ENCODE measurements at regions not wholly inside any gene's neighbourhood (a gene's known extent, or its start where the extent isn't known, plus 50 kb on each side); places are given as distances from the start of the nearest gene placed in this dataset.

DNA sequence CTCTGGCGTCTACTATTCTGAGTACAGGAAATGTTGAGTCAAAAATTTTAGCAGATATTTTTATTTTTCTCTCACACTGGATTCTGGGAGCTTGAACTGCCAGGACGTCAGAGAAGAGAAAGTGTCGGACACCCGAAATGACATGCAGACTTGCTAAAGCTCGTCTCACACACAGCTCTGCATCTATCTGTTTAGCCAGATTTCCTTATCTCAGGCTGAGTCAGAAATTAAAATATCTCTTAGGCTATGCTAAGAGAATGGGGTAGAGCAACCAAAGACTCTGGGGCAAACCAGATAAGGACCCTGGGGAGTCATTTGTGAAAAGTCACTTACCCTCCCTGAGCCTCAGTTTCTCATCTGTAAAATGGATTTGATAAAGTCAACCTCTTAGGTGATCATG lies 1124.1 kb downstream of the VRK1 start:
- no peak overlapping the region for H3K4me3 ChIP-seq (ENCODE audit: severe bottlenecking)
- no peaks in the 10 kb centered on the region for H3K4me1 ChIP-seq (ENCODE audit: insufficient read depth, poor library complexity, severe bottlenecking)
- H3K27me3 ChIP-seq (ENCODE audit: insufficient read depth, poor library complexity, severe bottlenecking): no peaks in the 10 kb centered on the region
- H3K9me3 ChIP-seq (ENCODE audit: severe bottlenecking): no peaks in the 10 kb centered on the region
- TF ChIP-seq, protein P1, sequence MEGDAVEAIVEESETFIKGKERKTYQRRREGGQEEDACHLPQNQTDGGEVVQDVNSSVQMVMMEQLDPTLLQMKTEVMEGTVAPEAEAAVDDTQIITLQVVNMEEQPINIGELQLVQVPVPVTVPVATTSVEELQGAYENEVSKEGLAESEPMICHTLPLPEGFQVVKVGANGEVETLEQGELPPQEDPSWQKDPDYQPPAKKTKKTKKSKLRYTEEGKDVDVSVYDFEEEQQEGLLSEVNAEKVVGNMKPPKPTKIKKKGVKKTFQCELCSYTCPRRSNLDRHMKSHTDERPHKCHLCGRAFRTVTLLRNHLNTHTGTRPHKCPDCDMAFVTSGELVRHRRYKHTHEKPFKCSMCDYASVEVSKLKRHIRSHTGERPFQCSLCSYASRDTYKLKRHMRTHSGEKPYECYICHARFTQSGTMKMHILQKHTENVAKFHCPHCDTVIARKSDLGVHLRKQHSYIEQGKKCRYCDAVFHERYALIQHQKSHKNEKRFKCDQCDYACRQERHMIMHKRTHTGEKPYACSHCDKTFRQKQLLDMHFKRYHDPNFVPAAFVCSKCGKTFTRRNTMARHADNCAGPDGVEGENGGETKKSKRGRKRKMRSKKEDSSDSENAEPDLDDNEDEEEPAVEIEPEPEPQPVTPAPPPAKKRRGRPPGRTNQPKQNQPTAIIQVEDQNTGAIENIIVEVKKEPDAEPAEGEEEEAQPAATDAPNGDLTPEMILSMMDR (IDR thresholded peaks at IDR 0.05; ENCODE audit: poor library complexity, severe bottlenecking): no peak
- no peaks in the 10 kb centered on the region for H3K36me3 ChIP-seq (ENCODE audit: low read depth)
- no peak overlapping the region for H3K27ac ChIP-seq (ENCODE audit: poor library complexity, severe bottlenecking)
- ATAC-seq (ENCODE audit: low read depth) (no peak), DNase-seq (ENCODE audit: low spot score) (no peak)

DNA sequence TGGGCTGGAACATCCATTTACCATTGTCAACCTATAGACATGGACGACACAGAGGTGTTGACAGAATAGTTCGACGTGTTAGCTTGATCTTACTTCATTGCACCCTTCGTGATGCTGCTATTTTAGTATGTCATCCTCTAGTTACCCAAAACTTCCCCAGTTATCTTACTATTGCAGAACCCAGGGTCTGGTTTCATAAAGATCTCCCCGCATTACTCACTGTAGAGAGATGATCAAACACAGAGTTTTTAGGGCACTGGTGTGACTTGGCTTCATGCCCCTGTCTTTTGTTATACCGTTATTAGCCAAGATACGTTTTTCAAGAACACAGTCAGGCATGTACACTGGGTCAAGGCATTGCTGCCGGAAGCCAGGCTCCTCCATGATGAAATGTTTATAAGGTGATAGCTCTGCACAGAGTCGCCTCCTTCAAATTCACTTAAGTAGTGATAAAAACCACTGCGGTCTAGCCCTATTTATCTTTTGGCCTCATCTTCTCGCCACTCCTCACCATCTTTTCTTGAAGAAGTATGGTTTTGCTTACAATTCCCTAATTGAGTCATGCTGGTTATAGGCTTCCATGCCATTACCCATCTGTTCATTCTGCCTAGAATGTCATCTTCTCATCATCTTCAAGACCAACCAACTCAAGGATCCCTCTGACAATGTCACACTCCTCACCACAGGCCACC lies 1127.9 kb downstream of the VRK1 start:
- TF ChIP-seq, protein P1 (IDR thresholded peaks at IDR 0.05; ENCODE audit: poor library complexity, severe bottlenecking): no peak
- H3K4me3 ChIP-seq (ENCODE audit: severe bottlenecking): no peak overlapping the region
- H3K9me3 ChIP-seq (ENCODE audit: severe bottlenecking): no peaks in the 10 kb centered on the region
- no peaks in the 10 kb centered on the region for H3K27me3 ChIP-seq (ENCODE audit: insufficient read depth, poor library complexity, severe bottlenecking)
- no peak for DNase-seq (ENCODE audit: low spot score)
- no peak overlapping the region for H3K27ac ChIP-seq (ENCODE audit: poor library complexity, severe bottlenecking)
- H3K36me3 ChIP-seq (ENCODE audit: low read depth): no peaks in the 10 kb centered on the region
- H3K4me1 ChIP-seq (ENCODE audit: insufficient read depth, poor library complexity, severe bottlenecking): no peaks in the 10 kb centered on the region
- no peak for ATAC-seq (ENCODE audit: low read depth)

DNA sequence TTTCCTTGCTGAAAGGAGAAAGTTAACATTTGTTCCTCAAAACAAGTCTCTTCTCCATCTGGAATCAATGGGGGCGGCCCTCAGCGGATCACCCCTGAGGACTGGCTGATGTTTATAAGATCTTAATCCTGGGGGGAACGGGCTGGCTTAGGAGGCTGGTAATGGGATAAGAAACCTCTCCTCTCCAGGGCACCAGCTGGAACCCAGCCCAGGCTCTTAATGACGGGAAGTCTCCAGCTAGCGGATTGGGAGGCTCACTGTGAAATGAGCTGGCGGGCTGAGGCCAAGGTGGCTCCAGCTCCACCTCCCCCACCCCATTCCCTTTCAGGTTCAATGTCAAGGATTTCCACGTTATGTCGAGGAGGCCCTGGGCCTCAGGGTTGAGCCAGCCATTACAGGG lies 1133.0 kb downstream of the VRK1 start:
- no peak overlapping the region for H3K4me3 ChIP-seq (ENCODE audit: severe bottlenecking)
- no peaks in the 10 kb centered on the region for H3K9me3 ChIP-seq (ENCODE audit: severe bottlenecking)
- no peak for DNase-seq (ENCODE audit: low spot score)
- H3K27me3 ChIP-seq (ENCODE audit: insufficient read depth, poor library complexity, severe bottlenecking): no peaks in the 10 kb centered on the region
- TF ChIP-seq, protein P1 (IDR thresholded peaks at IDR 0.05; ENCODE audit: poor library complexity, severe bottlenecking): no peak
- no peak overlapping the region for H3K27ac ChIP-seq (ENCODE audit: poor library complexity, severe bottlenecking)
- no peak for ATAC-seq (ENCODE audit: low read depth)
- H3K4me1 ChIP-seq (ENCODE audit: insufficient read depth, poor library complexity, severe bottlenecking): no peaks in the 10 kb centered on the region
- H3K36me3 ChIP-seq (ENCODE audit: low read depth): no peaks in the 10 kb centered on the region

DNA sequence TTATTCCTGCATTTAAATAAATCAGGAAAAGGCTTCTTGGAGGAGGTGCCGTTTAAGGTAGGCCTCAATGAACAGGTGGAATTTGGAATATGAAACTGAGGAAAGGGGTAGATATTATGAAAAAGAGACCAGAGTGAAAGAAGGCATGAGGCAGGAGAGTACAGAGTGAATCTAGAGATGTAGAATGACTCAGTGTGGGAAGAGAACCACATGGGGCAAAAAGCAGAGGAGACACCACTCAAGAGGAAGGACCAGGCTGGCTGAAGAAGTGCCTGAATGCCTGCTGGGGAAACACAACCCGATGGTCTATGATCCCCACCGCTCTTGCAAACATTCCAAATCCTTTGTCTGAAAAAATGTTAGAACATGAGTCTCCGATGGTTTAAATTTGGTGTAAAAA lies 1134.1 kb downstream of the VRK1 start:
- no peak overlapping the region for H3K4me3 ChIP-seq (ENCODE audit: severe bottlenecking)
- no peaks in the 10 kb centered on the region for H3K27me3 ChIP-seq (ENCODE audit: insufficient read depth, poor library complexity, severe bottlenecking)
- ATAC-seq (ENCODE audit: low read depth): no peak
- no peak overlapping the region for H3K27ac ChIP-seq (ENCODE audit: poor library complexity, severe bottlenecking)
- H3K36me3 ChIP-seq (ENCODE audit: low read depth): no peaks in the 10 kb centered on the region
- no peaks in the 10 kb centered on the region for H3K9me3 ChIP-seq (ENCODE audit: severe bottlenecking)
- DNase-seq (ENCODE audit: low spot score): no peak
- TF ChIP-seq, protein P1 (IDR thresholded peaks at IDR 0.05; ENCODE audit: poor library complexity, severe bottlenecking): no peak
- no peaks in the 10 kb centered on the region for H3K4me1 ChIP-seq (ENCODE audit: insufficient read depth, poor library complexity, severe bottlenecking)

DNA sequence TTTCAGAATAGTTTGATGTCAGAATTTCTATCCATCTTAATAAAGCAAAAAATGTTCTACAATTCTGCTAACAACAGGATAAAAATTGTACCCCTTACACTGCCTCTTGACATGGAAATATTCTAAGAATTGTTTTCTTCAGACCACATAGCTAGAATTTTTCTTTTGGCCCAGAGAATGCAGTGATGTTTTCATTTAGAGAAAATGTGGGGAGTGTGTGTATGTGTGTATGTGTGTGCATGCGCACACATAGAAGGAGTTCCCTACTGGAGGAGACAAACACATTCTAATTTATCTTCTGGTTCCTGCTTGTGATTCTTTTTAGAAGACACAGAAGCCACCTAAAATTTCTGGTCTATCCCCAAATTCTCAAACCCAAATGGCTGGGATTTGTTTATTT lies 1145.7 kb downstream of the VRK1 start:
- no peaks in the 10 kb centered on the region for H3K9me3 ChIP-seq (ENCODE audit: severe bottlenecking)
- H3K36me3 ChIP-seq (ENCODE audit: low read depth): no peaks in the 10 kb centered on the region
- ATAC-seq (ENCODE audit: low read depth): no peak
- H3K27me3 ChIP-seq (ENCODE audit: insufficient read depth, poor library complexity, severe bottlenecking): no peaks in the 10 kb centered on the region
- TF ChIP-seq, protein P1 (IDR thresholded peaks at IDR 0.05; ENCODE audit: poor library complexity, severe bottlenecking): no peak
- no peak overlapping the region for H3K4me3 ChIP-seq (ENCODE audit: severe bottlenecking)
- no peak overlapping the region for H3K27ac ChIP-seq (ENCODE audit: poor library complexity, severe bottlenecking)
- H3K4me1 ChIP-seq (ENCODE audit: insufficient read depth, poor library complexity, severe bottlenecking): no peaks in the 10 kb centered on the region
- DNase-seq (ENCODE audit: low spot score): no peak

Data from RWPE2 (cell line).